GM12892 (cell line): ENCODE measurements at regions not wholly inside any gene's neighbourhood (a gene's known extent, or its start where the extent isn't known, plus 50 kb on each side); places are given as distances from the start of the nearest gene placed in this dataset.

Experiments used
- POLR2A ChIP-seq: IDR thresholded peaks from 2 replicates; pipeline ENCODE4 v1.6.1; 2011; ENCODE audit warnings: low read depth, low read length, control low read depth
- POLR2AphosphoS5 ChIP-seq: IDR thresholded peaks from 2 replicates; pipeline ENCODE4 v1.6.1; 2011; ENCODE audit warnings: low read depth, low read length, control low read depth
- TAF1 ChIP-seq: IDR thresholded peaks from 2 replicates; pipeline ENCODE4 v1.6.1; 2011; ENCODE audit warnings: low read depth, mild to moderate bottlenecking, control low read depth, low read length, borderline replicate concordance

GRCh38 chr5:168041583-168041982 is 249.9 kb upstream of the WWC1 start:
- TF ChIP-seq TAF1: no peak
- TF ChIP-seq POLR2A: no peak
- no peak for TF ChIP-seq POLR2AphosphoS5
